CD4-positive, alpha-beta T cell treated with Interleukin-15 for 4 hours (primary cell): ENCODE measurements at regions not wholly inside any gene's neighbourhood (a gene's known extent, or its start where the extent isn't known, plus 50 kb on each side); places are given as distances from the start of the nearest gene placed in this dataset.
"Not testable (repeated sequence)": the region's sequence is repeated elsewhere in the genome, so short reads cannot be mapped to it uniquely, and the experiment has no call there.

ENCODE experiments used
- DNase-seq: peaks from one replicate; pipeline ENCODE4 v3.0.0-alpha.2; 2020; ENCODE audit warnings: low spot score

DNA sequence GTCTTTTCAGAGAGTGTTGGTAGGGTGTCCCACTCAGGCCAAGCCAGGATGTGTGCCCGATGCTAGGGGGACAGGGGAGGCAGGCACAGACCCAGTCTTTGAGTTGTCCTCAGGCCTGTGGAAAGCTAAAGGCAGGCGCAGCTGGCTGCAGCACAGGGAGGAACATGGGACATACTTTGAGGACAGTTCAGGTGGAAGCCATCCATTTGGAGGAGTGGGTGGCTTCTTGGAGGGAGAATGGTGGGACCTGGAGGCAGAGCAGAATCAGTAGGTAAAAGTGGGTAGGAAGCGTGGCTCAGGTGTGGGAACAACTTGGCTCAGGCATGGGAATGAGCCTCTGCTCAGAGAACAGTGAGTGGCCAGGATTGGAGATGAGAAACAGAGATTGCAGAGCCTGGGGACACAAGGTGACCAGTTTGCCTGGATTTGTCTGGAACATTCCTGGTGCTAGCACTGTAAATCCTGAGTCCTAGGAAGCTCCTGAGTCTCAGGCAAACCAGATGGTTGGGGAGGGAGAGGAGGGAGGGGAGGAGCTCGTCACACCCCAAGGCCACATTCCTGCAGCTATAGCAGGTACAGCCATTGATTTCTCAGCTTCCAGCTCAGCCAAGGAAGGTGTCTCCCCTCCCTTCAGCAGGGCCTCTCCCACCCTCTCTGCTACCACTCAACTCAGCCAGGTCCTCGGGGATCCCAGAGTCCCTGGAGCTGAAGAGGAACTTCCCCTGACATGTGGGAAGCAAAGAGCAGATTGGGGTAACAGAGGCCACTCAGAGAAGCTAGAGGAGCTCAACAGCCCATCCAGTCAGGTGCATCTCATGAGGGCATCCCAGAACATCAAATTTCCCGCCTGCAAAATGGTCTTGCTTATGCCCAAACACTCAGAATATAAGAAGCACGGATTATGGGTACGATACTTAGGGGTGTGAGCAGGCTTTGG, 65.2 kb upstream of the TINAGL1 start:
- no peak for DNase-seq

DNA sequence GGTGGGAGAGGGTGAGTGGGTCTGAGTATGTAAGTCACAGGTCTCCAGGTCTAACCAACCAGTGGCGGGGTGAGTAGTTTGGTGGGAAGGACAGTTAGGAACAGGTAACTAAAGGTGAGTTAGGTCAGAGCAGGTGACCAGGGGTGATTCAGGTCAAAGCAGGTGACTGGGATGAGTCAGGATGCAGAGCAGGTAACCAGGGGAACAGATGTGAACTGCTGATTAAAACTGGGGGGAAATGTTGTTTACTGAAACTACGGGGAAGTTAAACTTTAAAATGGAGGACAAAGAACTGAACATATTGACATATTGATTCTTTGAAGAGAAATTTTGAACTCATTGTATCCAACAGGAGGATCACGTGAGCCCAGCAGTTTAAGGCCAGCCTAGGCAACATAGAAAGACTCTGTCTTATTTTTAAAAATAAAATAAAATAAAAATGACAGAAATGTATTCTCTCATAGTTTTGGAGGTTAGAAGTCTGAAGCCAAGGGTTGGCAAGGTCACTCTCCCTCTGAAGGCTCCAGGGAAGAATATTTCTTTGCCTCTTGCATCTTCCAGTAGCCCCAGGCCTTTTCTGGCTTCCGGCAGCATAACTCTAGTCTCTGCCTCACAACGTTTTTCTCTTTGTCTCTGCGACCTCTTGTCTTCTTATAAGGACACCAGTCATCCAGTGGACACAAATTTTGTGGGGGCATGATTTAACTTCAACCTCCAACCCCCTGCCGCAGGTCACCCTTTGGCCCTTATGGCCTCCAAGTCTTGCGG, 64.3 kb upstream of the TINAGL1 start:
- DNase-seq, result no peak

GRCh38 chr1:31514117-31514516, 62.2 kb upstream of the TINAGL1 start:
- DNase-seq, result no peak

DNA sequence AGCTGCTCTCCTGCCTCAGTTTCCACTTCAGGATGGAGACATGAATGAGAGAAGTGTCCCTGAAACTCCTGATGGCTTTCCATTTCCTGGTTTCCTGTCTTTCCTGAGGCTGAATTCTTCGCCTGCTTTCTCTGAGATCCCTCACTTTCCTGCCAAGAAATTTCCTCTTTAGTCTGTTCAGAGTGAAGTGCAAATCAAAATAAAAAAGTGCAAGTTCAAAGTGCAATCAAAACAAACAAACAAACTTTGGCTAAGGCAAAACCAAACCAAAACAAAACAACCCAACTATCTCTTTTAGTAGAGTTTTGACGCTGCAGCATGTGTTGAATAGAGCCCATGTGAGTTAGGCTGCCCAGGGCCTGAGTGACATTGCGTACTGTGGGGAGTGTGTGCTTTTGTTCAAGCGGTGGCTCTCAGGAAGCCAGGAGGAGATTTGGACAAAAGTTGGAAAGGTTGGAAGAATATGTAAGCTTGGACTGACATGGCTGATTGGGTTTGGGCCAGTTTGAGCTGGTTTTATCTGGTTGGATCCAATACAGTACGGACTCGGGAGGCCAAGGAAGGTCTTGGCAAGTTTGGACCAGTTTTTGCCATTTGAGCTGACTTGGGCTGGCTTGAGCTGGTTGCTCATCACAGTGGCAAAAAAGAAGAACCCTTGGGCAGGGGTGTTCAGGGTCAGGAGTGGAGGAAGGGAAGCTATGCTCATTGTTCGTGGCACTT, 61.1 kb upstream of the TINAGL1 start:
- DNase-seq, result no peak

- DNase-seq, result no peak
Observed at GRCh38 chr1:31515936-31516335, 60.4 kb upstream of the TINAGL1 start.

GRCh38 chr1:31517301-31517700, 59.0 kb upstream of the TINAGL1 start:
- DNase-seq, result no peak

DNA sequence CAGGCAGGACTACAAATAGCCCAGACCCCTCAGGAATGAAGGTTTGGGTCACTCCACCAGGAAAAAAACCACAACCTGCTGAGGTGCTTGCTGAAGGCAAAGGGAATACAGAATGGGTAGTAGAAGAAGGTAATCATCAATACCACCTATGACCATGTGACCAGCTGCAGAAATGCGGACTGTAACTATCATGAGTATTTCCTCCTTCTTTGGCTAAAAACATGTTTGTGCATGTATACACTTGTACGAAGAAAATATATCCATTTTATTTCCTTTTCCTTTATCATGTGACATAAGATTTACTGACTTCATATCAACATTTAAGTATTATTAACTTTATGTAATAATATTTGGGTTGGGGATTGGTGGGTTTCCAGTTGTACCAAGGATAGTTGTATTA, 58.3 kb upstream of the TINAGL1 start:
- DNase-seq, result not testable (repeated sequence)

- no peak for DNase-seq
Observed at GRCh38 chr1:31521761-31522555, 54.4 kb upstream of the TINAGL1 start.

GRCh38 chr1:31522556-31522845, 53.8 kb upstream of the TINAGL1 start:
- DNase-seq, result no peak

DNA sequence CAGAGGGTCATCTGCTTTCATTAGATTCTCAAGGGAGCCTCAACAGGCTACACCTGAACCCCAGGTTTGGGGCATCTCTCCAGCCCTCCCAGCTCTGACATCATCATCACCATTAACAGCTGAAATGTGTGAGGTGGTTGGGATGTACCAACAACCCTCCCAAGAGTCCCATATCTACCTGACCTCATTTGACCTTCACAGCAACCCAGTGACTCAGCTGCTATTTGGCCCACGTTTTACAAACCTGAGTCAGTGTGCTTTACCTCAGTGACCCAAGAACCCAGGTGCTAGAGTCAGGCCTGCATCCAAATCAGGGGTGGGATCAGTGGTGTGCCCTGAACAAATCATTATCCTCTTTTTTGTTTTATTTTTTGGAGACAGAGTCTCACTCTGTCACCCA, 53.3 kb upstream of the TINAGL1 start:
- DNase-seq, result no peak

DNA sequence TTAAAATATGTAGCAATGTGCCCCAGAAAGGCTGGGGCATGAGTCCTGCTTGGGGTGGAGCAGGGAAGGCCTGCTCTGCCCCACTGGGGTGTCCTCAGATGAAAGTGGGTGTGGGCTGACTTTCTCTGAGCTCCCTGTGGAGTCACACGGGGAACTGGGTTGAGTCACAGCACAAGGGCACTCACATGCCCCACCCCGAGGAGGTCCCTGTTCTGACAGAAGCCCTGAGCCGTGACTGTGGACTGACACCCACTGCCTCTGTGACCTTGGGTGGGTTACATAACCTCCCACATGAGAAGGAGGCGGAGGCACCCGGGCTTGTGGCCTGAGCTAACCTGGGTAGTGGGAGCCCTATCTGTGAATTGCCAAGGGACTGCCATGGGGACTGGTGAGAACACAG, 52.5 kb upstream of the TINAGL1 start:
- peak; percentile 2 for DNase-seq

DNA sequence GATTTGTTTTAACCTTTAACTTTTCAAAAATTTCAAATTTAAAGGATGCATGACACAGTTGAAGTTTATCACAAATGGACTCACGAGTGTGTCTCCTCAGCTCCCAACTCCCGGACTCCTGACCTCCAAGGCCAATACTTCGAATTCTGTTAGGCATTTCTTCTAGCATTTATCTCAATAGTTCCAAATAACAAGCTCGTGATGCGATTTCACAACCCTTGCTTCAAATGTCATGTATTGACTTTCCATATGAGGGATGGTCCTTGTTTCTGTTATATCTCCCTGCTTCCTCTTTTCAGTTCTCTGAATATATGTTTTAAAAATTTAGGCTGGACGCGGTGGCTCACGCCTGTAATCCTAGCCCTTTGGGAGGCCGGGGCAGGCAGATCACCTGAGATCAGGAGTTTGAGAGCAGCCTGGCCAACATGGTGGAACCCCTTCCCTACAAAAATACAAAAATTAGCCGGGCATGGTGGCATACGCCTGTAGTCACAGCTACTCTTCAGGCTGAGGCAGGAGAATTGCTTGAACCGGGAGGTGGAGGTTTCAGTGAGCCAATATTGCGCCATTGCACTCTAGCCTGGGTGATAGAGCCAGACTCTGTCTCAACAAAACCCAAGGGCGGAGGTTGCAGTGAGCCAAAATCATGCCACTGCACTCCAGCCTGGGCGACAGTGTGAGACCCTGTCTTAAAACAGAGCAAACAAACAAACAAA, 52.0 kb upstream of the TINAGL1 start:
- DNase-seq, result no peak
